SK-N-SH (cell line): ENCODE measurements at regions not wholly inside any gene's neighbourhood (a gene's known extent, or its start where the extent isn't known, plus 50 kb on each side); places are given as distances from the start of the nearest gene placed in this dataset.

Experiments used
- USF1 ChIP-seq: IDR thresholded peaks from 2 replicates; pipeline ENCODE4 v1.4.0; 2012; ENCODE audit warnings: low read depth, borderline replicate concordance
- YY1 ChIP-seq: IDR thresholded peaks from 2 replicates; pipeline ENCODE4 v1.4.0; 2012; ENCODE audit warnings: low read depth, mild to moderate bottlenecking

DNA sequence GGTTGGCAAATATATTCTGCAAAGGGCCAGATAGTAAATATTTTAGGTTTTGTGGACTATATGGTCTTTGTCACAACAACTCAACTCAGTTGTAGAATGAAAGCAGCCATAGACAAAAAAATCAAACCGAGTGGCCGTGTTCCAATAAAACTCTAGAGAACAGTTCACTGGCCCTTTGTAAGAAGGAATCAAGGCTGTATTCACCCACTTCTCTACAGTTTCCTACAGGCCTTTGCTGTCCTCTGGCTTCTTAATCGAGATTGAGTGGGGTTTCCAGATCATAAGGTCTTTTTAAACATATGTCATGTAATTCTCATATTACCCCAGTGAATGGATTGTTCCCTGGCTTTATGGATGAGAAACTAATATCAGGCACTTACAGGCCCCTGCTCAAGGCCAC, 448.9 kb upstream of the ETAA1 start:
- TF ChIP-seq USF1 (no peak), YY1 (no peak)
